ENCODE measurements at regions not wholly inside any gene's neighbourhood (a gene's known extent, or its start where the extent isn't known, plus 50 kb on each side); places are given as distances from the start of the nearest gene placed in this dataset.
"Not testable (repeated sequence)": the region's sequence is repeated elsewhere in the genome, so short reads cannot be mapped to it uniquely, and the experiment has no call there.

DNA sequence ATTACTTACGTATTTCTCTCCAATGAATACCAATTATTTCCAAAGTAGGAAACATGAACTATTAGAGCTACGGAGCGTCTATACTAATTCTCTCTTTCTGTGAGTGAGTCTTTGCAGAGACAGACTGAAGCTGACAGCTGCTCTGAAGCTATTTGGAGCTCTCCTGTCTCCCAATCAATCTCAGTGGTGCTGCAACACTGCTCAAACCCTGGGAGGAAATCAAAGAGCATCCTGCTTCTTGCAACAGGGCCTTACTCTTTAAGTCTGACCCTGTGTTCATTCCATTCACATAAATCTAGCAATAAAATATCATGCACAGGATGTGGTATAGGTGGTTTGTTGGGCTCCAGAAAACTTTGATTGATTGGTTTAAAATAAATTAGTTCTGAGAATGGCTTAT is 685.7 kb upstream of the IGFBP3 start:
- DNase-seq = no peak

DNA sequence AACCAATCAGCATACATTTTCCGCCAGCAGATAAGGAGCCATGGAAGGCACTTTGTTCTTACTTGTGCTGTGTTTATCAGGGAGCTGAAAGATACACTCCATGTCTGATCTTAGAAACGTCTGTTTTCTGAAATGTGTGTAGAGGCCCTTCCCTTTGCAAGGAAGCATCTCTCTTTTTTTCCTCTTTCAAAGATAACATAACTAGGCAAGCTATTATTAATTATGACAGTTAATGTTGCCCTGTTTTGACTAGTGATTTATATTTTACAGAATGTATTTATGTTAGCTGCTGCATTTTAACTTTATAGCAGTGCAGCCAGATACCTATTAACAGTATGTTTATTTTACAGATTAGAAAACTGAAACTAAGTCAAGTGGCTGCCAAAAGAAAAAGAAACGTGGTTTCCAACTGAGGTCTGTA is 683.2 kb upstream of the IGFBP3 start:
- DNase-seq = no peak

DNA sequence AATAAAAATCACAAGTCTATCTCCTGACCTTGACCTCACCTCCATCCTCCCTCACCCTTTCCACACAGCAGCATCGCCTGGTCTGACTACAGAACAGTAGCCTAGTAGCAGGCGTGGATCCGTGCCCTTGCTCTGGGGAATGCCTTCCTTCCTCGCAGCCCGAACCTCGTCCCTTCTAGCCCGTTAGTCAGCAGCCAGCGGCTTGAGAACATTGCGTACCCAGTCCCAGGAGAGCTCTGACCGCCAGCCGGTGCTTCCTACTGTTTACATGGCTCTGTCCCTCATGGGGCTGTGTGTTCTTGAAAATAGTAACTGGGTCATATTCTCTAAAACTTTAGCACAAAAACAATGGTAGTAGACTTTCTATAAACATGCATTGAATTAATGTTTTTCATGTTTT is 682.7 kb upstream of the IGFBP3 start:
- DNase-seq = no peak

DNA sequence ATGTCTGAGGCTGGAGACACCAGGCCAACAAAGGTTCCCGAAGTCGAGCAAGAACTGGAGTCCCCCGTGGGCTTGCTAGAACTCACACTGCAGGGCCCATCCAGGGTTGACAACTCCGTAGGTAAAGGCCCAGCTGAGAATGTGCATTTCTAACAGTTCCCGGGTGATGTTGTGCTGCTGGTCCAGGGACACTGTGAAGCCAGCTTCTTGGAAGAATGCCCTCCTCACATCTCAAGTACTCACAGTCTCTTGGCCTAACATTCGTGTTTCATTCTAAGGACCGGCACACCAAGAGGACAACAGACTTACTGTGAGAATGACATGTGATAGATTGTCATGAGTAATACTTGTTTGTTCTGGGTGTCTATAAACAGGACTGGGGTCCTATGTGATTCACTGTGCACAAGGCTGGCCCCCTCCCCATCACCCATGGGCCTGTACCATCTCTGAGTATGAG is 682.3 kb upstream of the IGFBP3 start:
- no peak for DNase-seq

DNA sequence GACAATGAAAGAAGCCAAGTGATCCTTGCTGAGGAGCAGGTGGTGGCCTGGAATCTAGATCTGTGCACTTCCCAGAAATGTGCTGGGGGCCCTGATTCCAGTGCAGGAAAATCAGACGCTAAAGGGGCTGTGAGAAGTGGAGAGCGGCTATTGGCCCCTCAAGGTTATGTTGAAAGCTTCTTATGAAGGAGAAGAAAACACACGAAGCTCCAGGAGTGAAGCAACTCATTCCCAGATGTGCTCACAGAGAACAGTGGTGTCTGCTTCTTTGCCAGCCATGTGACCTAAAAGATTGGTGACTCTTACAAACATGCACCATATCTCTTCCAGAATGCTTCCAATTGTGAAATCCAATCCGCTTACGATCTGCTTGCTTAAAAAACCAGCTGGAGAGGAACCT is 679.3 kb upstream of the IGFBP3 start:
- DNase-seq = no peak

DNA sequence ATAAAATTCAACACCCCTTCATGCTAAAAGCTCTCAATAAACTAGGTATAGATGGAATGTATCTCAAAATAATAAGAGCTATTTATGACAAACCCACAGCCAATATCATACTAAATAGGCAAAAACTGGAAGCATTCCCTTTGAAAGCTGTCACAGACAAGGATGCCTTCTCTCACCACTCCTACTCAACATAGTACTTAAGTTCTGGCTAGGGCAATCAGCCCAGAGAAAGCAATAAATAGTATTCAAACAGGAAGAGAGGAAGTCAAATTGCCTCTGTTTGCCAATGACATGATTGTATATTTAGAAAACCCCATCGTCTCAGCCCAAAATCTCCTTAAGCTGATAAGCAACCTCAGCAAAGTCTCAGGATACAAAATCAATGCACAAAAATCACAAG is 673.8 kb upstream of the IGFBP3 start:
- DNase-seq = not testable (repeated sequence)

DNA sequence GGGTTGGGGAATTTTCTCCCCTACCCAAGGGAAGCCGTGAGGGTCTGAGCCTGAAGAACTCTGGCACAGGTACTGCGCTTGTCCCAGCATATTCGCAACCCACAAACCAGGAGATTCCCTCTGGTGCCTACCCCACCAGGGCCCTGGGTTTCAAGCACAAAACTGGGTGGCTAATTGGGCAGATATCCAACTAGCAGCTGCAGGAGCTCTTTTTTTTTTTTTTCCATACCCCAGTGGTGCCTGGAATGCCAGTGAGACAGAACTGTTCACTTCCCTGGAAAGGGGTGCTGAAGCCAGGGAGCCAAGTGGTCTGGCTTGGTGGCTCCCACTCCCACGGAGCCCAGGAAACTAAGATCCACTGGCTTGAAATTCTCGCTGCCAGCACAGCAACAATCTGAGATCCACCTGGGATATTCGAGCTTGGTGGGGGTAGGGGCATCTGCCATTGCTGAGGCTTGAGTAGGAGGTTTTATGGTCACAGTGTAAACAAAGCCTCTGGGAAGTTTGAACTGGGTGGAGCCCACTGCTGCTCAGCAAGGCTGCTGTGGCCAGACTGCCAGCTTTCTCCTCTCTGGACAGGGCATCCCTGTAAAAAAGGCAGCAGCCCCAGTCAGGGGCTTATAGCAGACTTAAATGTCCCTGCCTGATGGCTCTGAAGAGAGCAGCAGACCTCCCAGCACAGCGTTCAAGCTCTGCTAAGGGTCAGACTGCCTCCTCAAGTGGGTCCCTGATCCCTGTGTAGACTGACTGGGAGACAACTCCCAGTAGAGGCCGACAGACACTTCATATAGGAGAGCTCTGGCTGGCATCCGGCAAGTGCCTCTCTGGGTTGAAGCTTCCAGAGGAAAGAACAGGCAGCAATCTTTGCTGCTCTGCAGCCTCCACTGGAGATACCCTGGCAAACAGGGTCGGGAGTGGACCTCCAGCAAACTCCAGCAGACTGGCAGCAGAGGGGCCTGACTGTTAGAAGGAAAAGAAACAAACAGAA is 670.1 kb upstream of the IGFBP3 start:
- not testable (repeated sequence) for DNase-seq

DNA sequence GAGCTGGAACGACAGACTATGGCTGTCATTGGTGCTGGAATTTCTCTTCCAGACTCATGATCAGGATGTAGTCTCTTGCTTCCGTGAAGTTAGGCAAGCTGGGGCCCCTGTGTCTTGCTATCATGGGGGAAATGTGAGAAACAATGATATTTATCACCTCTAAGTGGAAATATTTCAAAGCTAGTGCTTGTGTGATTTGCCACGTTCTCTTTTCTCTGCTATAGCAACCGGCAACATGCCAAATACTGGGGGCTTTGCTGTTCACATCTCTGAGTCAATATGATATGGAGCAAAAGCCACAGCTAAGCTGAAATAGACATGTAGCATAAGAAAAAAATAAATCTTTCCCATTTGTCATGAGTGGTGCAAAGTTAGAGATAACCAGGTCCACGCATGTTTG is 668.2 kb upstream of the IGFBP3 start:
- DNase-seq = no peak

DNA sequence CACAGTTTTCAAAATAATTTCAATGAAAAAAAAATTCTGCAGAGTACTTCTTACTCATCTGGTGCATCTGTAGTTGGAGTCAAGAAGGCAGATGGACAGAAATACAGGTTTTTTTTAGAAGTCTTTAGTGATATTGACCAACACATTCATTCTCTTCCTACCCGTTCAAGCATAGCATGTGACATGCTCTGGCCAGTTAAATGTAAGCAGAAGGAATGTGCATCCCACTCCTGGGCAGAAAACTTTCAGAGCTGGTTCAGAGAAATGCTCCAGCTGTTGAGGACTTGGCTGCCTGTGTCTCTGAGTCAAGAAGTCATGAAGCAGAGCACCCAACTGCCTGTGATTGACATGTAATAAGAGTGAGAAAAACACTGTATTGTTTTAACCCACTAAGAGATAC is 665.3 kb upstream of the IGFBP3 start:
- no peak for DNase-seq

DNA sequence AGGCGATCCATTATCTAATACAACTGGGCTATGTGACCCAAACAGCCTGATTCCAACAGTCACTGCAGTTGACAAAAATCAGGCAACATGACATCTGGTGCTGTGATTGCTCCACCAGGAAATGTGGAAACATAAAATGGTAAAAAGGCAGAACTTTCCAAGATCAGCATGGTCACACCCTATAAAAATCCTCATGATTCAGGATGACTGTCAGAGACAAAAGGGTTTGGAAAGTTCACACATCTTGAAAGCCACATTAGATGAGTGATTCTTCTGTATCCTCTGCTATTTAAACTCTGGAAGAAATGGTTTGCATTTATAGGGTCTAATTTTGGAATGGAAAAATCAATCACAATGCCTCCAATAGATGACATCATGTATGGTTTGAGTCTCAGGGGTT is 662.6 kb upstream of the IGFBP3 start:
- no peak for DNase-seq

DNA sequence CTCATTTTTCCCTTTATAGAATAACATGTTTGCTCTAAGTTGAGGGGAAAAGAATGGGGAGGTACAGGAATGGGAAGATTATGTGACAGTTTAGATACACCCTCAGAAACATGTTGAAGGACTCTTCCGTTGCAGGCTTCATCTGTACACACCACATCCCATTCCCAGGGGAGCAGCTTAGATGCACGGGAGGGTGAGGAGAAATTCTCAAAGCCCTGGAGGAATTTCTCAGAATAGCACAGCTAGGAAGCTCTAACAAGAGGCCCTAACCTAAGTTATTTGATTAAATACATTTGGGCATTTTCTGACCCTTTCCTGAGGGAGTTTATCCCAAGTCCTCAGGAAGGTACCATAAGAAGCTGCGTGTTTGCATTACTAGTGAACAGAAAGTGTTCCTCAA is 660.2 kb upstream of the IGFBP3 start:
- no peak for DNase-seq

DNA sequence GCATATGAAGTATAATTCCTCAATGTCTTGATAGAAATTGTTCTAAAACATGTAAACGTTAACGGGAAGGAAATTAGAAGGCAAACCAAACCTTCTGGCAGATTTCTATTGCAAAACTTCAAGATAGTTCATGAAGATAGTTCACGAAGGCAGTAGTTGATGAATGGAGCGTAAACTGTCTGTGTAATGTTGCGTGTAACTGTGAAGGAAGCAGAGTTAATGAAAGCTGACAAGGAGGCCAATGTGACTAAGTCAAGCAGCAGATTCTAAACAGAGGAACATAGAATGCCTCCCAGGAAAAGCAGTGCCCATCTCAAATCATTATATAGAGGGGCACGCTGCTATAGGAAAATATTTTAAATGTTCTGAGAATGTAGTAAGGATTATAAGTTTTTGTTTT is 659.7 kb upstream of the IGFBP3 start:
- DNase-seq = no peak

DNA sequence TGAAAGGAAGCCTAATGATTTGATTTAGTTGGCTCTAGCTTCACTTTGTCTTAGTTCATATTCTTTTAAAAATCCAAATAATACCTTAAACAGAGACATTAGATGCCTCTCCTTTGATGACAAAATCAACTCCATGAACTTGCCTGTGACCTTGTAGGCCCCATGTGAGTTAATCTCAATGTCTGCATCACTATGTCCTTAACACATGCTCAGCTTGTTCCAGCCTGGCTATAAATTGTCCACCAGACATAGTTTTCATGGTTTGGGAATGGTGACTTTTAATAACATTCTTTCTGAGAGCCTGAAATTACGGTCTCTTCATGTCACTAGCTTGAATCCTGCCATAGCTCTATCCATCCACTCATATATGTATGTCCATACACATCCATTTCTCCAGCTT is 656.3 kb upstream of the IGFBP3 start:
- no peak for DNase-seq

DNA sequence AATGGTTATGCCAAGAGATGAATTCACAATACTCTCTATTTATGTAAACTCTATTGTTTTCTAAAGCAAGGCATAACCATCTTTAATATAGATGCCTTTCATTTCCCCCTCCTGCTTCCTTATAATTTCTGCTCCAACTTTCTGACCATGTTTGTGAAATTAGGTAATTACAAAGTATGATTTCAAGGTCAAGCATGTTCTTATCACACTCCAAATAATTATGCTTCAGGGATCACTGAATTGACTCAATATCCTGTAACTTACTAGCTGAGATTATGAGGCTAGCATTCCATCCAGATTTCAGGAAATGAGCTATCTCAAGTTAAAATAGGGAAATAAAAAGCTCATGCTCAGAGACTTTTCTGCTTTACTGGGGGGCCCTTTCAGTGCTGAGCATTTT is 655.9 kb upstream of the IGFBP3 start:
- DNase-seq = no peak

DNA sequence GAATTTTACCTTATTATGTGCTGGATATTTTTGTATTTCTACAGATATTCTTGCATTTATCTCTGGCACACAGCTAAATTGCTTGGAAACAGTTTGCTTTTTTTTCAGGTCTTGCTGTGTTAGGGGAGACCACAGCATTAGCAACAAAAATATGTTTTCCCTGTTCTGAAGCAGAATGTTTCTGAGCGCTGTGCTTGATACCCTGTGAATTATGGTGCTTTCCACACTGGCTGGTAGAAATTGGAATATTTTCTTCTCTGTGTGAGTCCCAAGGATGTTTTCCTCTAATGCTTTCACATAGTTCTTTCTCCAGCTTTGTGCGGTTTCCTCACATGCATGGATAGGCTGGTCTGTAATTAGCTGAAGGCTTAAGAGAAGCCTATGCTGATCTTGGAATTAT is 651.6 kb upstream of the IGFBP3 start:
- DNase-seq = no peak

DNA sequence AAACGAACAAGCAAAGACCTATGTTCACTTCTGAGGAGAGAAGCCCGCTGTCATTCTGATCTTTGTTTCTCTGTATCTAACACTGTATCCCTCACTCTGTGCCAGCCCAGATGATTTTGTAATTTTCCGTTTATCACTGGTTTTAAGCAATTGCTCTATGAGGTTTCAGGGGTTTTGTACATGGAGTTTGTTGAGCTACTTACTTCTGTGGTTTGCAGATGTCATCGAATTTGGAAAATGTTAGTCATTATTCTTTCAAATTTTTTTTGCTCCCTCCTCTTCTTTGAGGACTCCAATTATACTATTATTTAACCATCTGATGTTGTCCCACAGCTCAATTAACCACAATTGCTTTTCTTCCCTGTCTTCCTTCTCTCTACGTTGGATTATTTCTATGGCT is 650.9 kb upstream of the IGFBP3 start:
- no peak for DNase-seq

DNA sequence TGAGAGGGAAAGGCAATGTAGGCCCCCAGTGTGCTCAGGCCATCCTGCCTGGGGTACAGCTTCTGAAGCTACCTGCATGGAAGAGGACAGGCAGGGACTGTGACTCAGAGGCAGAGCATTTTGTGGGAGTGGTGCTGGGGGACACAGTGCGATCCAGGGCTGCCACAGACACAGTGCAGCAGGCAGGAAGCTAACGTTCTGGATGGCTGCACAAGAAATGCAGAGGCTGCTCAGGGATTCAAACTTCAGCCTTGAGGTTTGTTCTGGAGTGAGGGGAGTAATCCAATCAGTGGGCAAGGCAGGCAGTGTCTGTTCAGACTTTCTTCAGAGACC is 648.0 kb upstream of the IGFBP3 start:
- DNase-seq = no peak

DNA sequence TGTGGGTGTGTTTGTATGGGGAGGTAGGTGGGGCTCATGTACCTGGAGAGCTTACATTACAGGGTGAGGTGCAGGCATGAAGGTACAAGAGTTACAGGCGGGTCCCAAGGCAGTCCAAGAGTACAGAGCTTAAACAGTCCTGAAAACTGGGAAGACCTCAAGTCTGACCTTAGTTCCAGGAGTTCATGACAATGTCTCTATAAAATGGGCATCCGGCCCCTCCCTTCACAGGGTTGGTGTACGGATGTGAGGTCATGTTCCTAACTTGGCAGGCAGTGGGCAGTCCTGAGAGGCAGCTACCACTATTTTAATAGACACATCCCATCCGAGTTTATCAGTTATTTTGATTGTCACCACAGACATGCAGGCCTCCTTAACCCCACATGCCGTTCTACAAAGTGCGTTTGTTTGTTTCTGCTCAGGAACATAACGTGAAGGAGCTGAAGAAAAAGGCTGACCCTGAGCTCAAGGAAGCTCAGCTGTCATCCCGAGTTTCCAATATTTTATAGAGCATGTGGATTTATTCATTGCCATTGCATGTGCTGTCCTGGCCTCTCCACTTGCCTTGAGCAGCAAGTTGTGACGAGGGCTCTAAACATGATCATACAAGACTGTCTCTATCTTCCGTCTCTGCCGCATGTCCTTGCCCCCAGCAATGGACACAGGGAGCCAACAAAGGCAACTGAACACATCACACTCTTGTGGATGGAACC is 647.5 kb upstream of the IGFBP3 start:
- no peak for DNase-seq

DNA sequence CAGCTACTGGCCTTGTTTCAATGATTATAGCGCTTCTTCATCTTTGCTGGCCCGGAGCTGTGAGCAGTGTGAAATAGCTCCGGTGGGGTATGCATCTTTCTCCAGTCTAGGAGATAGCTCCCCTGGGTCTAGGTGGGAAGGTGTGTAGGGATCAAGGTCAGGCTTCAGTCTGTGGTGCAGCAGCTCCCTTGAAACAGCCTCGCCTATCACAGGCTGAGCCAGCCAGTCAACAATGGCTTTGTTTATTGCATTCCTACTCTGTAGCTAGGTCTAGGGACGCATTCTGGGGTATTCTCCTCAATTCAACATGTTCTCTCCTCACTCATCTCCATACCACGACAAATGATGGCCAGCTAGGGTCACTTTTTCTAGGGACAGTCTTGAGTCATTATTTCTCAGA is 646.8 kb upstream of the IGFBP3 start:
- no peak for DNase-seq

DNA sequence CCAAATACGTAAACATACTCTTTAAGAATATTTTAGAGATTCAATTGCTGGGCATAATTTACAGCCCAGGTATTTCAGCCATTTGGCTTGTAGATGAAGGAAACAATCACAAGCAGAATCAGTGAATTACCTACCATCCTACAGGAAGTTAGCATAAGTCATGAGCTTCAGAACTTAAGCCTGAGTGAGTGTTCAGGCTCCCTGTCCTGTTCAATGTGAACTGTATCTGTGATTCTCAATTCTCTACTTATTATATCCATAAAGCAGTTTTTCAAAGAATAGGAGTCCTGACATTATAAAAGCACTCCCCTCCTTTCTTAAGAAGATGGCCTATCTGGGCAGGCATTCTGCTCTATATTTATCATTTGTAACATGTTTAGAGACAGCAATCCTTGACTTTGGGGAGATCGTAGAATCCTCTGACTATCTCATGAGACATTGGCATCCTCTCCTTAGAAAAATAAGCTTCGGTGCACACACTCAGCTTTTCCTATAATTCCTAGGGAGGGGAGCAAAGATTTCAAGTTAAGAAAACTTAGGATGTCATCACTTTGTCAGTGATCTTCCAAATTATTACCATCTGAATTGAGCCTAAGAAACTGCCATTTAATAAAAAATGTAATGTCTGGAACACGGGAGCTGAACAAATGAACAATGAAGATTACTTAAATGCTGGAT is 645.2 kb upstream of the IGFBP3 start:
- DNase-seq = no peak

DNA sequence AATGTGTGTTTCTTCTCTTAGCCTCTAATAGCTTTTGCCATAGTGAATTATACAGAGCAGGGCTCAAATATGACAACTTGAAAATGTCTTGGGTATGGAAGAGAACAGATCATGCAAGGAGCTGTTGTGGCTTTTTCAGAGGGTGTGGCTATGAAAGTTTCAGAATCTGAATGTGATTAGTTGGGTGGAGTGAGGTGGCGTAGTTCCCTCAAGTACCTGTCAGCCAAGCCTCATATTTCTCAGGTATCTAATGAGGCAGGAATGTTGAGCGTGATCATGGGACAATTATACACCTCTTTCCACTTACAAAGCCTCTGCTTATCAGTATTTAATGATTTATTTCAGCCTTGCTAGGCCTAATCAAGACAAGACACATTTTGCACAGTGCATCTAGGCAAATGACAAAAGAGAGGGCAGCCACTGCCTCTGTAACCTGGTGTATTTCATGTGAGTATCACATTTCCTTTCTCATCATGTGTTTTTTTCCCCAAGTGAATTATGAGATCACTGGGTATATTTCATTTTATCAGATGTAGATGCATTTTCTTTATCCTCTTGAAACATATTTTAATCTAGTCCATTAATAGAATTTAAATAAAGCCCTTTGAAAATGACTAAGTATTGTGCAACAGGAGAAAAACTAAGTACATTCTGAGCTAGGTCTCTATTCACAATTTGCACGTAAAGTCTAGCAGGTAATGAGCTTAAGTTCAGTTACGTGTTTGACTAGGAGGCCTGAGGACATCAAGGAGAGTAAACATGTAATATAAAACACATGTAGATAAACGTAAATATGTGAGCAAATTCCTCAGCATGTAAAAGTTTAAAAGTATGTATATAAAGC is 644.4 kb upstream of the IGFBP3 start:
- DNase-seq = no peak

DNA sequence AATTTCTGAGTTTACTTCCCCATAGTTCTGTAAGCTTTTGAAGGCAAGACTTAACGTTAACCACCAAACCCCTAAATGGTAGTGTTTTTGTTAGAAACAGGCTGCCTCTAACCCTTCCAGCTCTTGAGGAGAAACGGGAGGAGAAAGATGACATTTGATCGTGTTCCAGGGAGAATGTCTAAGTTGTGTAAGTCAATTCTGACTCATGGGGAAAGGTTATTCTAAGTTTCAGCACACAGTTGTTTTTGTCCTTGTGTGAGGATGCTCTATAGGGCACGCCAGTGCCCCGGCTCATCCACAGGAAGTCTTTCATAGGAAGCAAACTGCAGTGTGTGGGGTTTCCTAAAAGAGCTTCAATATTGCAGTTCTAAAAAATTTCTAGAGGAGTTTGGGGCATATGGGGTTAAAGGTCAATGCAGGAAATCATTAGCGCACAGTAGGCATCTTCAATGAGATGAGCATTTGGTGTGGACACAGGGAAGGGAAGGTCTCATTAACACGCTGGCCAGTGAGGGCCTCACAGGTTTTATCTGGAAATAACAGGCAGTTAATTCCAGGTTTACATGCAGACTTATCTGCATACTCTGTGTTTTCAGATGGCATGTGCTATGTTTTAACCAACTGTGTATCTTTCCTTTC is 638.2 kb upstream of the IGFBP3 start:
- no peak for DNase-seq
